HuH-7 (cell line): ENCODE measurements at regions not wholly inside any gene's neighbourhood (a gene's known extent, or its start where the extent isn't known, plus 50 kb on each side); places are given as distances from the start of the nearest gene placed in this dataset.
"Not testable (repeated sequence)": the region's sequence is repeated elsewhere in the genome, so short reads cannot be mapped to it uniquely, and the experiment has no call there.

Source experiments
- DNase-seq: peaks from one replicate; pipeline ENCODE4 v3.0.0; 2011; ENCODE audit warnings: low spot score

GRCh38 chr17:33942414-33942813, 312.7 kb upstream of the CCL2 start:
- DNase-seq: no peak

GRCh38 chr17:33944412-33944811, 310.7 kb upstream of the CCL2 start:
- DNase-seq: no peak

DNA sequence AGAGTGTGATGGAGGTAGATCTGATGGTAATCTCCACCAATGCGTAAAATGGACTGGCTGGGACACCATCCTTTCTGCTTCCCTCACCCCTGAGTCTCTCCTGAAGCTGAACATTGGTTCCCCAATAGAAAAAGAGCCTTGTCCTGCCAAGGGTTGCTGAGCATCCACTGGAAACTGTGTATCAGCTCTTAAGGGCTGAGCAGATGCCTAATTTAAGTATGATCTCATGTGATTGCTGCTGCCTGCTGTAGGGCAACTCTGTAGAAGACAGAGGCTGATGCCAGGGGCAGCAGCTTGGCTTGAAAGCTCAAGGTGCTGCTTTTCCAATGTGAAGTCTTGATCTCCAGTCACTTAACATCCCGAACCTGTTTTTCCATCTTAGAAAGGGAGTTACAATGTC, 310.3 kb upstream of the CCL2 start:
- DNase-seq: no peak

GRCh38 chr17:33945646-33946546, 309.2 kb upstream of the CCL2 start:
- DNase-seq: no peak

GRCh38 chr17:33947762-33948161, 307.3 kb upstream of the CCL2 start:
- DNase-seq: no peak

DNA sequence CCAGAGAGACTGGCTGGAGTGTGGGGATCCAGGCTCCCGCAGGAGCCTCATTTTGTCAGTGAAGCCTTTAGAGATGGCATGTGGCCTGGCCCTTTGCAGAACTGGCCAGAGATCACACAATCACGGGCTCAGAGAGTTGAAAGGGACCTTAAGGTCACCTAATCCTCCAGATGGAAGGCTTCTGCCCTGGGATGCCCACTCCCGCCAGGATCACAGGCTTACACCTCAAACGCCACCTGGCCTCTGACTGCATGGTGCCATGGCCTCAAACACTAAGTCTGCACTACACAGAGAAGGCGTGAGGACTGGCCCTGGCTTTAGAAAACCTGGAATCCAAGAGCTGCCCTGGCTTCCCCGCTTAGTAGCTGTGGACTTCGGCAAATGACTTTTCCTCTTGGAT, 306.8 kb upstream of the CCL2 start:
- no peak for DNase-seq

GRCh38 chr17:33949100-33949499, 306.0 kb upstream of the CCL2 start:
- peak; percentile 13 for DNase-seq

GRCh38 chr17:33950061-33950460, 305.0 kb upstream of the CCL2 start:
- DNase-seq: no peak

- DNase-seq: no peak
These were observed 302.7 kb upstream of the CCL2 start for GRCh38 chr17:33952425-33952824.

DNA sequence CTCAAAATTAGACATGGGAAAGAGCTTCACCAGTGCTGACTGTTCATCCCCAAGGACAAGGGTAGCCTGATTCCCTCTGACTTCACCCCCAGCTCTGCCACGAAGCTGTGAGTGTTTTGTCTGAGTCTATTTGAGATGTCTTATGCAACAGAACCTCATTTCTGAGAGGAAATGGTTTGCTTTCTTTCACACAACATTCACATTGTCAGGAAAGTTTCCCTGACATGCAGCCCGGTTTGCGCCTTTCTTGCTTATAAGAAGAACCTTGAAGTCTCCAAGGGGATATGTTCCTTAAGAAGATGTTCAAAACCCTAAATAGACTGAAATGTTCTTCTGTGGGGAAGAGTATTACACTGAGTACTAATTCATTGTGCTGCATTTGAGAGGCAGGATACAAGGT, 300.5 kb upstream of the CCL2 start:
- DNase-seq: no peak

- DNase-seq: no peak
These were observed 299.6 kb upstream of the CCL2 start for GRCh38 chr17:33955461-33955860.

DNA sequence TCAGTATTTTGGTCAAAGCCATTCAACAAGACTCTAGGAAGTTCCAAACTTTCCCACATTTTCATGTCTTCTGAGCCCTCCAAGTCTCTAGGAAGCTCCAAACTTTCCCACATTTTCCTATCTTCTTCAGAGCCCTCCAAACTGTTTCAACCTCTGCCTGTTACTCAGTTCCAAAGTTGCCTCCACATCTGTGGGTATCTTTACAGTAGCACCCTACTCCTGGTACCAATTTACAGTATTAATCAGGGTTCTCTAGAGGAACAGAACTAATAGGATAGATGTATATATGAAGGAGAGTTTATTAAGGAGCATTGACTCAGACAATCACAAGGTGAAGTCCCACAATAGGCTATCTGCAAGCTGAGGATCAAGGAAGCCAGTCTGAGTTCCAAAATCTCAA, 296.0 kb upstream of the CCL2 start:
- DNase-seq: not testable (repeated sequence)

DNA sequence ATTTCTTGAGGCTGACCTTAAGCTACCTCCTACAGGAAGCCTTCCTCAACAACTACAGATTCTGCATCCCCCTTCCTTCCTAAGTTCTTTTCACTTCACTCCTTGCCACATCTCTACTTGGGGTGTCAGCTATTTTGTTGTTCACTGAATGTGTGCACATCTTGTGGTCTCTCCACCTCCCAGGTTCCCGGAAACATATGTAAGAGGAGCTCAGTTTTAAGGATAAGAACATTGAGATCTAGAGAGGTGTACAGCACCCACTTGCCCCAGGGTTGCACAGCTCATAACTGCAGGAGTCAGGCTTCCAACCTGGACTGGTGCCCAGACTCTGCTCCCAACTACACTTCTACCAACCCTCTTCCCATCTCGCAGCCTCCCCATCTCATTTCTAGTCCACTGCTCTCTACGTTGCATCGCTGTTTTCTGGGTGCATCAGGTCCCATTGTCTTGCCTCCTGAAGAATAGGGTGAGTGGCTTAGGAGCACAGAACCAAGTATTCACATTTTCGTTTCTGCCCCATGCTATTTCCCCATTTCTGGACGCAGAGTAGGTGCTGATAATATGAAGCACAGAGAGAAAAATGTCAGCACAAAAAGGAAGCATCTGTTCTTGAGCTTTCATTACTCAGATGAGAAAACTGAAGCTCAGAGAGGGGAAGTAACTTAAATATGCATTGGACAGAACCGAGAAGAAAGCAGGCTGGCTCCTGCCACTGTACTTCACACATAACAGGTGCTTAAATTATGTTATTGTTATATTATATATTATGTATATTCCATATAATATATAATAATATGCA, 292.0 kb upstream of the CCL2 start:
- no peak for DNase-seq

- DNase-seq: peak; percentile 7
These were observed 290.6 kb upstream of the CCL2 start for GRCh38 chr17:33964344-33964979.

- DNase-seq: no peak
These were observed 288.6 kb upstream of the CCL2 start for GRCh38 chr17:33966410-33967059.

GRCh38 chr17:33967608-33968349, 287.3 kb upstream of the CCL2 start:
- DNase-seq: no peak

GRCh38 chr17:33968350-33969044, 286.6 kb upstream of the CCL2 start:
- no peak for DNase-seq

DNA sequence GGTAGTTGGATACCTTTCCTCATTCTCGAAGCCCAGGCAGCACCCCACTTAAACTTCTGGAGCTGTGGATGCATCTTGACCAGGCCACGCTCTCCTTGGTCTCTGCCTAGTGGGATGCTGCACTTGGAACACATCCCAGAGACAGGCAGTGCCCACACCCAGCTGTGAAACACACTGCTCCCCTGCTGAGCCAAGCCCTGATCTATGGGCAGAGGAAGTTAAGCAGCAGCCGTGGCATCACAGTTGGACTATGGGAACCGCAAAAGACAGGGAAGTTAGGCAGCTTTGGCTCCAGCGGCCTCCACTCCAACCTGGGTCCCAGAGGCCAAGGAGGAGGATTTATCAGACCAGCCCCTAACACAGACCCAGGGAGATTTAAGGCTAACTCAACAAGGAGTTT, 284.8 kb upstream of the CCL2 start:
- DNase-seq: no peak

GRCh38 chr17:33972763-33973162, 282.3 kb upstream of the CCL2 start:
- no peak for DNase-seq

GRCh38 chr17:33973491-33973890, 281.6 kb upstream of the CCL2 start:
- no peak for DNase-seq

DNA sequence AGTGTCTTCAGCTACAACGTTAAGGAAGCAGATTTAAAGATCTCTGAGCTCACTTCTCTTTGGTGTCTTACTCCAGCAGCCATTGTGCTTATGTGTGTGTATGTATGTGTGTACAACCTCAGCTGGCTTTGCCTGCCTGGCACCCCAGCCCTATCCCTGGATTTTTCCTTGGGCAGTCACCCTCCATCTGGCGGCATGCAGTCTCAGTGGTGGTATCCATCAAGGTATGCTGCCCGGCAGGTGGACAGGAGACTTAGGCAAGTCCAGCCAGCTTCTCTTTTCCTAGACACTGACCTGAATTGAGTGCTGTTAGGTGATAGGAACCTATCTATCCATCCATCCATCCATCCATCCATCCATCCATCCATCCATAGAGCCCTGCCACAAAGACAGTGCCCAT, 280.8 kb upstream of the CCL2 start:
- no peak for DNase-seq
